Panc1 (cell line): ENCODE measurements at regions not wholly inside any gene's neighbourhood (a gene's known extent, or its start where the extent isn't known, plus 50 kb on each side); places are given as distances from the start of the nearest gene placed in this dataset.

Experiments
- POLR2AphosphoS5 ChIP-seq: IDR thresholded peaks from 2 replicates; pipeline ENCODE4 v1.6.1; 2012; ENCODE audit warnings: mild to moderate bottlenecking, low read depth, low read length, moderate library complexity
- TCF7L2 ChIP-seq: IDR thresholded peaks from 2 replicates; pipeline ENCODE4 v1.6.1; 2011; ENCODE audit warnings: mild to moderate bottlenecking, low read depth, low read length, inconsistent platforms
- TF ChIP-seq, protein P1 (sequence below): fragments of 450-650 bp; IDR thresholded peaks from 2 replicates; pipeline ENCODE4 v1.5.1; 2017; ENCODE audit warnings: mild to moderate bottlenecking
- TF ChIP-seq, protein P2 (sequence below), 2 experiments: IDR thresholded peaks; 2 replicates each; pipeline ENCODE4 v1.6.1; 2011 to 2012; ENCODE audit warnings: low read depth in 2 of 2, control low read depth in 1 of 2, low read length in 1 of 2, mild to moderate bottlenecking in 1 of 2, moderate library complexity in 1 of 2; ENCODE audit not compliant: insufficient read depth in 1 of 2

DNA sequence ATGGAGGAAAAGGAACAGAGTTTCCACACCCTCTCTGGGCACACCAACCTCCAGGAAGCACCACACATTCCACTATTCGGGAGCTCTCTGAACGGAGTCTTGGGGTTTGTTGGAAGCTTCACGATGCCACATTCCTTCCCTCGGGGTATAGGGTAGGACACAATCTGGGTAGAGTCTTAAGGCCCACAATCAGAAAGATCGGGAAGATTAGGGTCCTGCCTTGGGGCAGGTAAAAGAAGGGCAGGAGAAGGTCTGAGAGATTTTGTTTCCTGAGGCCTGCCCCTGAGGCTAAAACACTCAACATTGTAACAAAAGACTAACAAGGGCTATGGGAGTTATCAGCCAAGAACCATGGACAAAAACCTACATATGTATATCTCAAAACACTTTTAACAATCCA lies 89.2 kb upstream of the RAP2B start:
- TF ChIP-seq, protein P1, sequence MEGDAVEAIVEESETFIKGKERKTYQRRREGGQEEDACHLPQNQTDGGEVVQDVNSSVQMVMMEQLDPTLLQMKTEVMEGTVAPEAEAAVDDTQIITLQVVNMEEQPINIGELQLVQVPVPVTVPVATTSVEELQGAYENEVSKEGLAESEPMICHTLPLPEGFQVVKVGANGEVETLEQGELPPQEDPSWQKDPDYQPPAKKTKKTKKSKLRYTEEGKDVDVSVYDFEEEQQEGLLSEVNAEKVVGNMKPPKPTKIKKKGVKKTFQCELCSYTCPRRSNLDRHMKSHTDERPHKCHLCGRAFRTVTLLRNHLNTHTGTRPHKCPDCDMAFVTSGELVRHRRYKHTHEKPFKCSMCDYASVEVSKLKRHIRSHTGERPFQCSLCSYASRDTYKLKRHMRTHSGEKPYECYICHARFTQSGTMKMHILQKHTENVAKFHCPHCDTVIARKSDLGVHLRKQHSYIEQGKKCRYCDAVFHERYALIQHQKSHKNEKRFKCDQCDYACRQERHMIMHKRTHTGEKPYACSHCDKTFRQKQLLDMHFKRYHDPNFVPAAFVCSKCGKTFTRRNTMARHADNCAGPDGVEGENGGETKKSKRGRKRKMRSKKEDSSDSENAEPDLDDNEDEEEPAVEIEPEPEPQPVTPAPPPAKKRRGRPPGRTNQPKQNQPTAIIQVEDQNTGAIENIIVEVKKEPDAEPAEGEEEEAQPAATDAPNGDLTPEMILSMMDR: no peak
- no peak for TF ChIP-seq POLR2AphosphoS5
- TF ChIP-seq, protein P2, sequence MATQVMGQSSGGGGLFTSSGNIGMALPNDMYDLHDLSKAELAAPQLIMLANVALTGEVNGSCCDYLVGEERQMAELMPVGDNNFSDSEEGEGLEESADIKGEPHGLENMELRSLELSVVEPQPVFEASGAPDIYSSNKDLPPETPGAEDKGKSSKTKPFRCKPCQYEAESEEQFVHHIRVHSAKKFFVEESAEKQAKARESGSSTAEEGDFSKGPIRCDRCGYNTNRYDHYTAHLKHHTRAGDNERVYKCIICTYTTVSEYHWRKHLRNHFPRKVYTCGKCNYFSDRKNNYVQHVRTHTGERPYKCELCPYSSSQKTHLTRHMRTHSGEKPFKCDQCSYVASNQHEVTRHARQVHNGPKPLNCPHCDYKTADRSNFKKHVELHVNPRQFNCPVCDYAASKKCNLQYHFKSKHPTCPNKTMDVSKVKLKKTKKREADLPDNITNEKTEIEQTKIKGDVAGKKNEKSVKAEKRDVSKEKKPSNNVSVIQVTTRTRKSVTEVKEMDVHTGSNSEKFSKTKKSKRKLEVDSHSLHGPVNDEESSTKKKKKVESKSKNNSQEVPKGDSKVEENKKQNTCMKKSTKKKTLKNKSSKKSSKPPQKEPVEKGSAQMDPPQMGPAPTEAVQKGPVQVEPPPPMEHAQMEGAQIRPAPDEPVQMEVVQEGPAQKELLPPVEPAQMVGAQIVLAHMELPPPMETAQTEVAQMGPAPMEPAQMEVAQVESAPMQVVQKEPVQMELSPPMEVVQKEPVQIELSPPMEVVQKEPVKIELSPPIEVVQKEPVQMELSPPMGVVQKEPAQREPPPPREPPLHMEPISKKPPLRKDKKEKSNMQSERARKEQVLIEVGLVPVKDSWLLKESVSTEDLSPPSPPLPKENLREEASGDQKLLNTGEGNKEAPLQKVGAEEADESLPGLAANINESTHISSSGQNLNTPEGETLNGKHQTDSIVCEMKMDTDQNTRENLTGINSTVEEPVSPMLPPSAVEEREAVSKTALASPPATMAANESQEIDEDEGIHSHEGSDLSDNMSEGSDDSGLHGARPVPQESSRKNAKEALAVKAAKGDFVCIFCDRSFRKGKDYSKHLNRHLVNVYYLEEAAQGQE (IDR thresholded peaks at IDR 0.05; ENCODE audit: insufficient read depth in 1 of 2, low read depth in 2 of 2, low read length in 1 of 2): no peak
- no peak for TF ChIP-seq TCF7L2
